SK-N-SH treated with all-trans-retinoic acid at 6 μM for 48 hours (cell line): ENCODE measurements at regions not wholly inside any gene's neighbourhood (a gene's known extent, or its start where the extent isn't known, plus 50 kb on each side); places are given as distances from the start of the nearest gene placed in this dataset.

ENCODE experiments used
- ATAC-seq: fragments of 200-7000 bp; cut with Tn5 transposase; 3 replicates; pipeline ENCODE4 v1.9.1; 2020; ENCODE audit warnings: mild to moderate bottlenecking, moderate library complexity
- ARNTL ChIP-seq: fragments of 450-650 bp; formaldehyde crosslinking; IDR thresholded peaks from 2 replicates; pipeline ENCODE4 v1.5.0; 2020; ENCODE audit warnings: low read depth, mild to moderate bottlenecking, moderate library complexity, borderline replicate concordance
- BACH2 ChIP-seq: fragments of 250-450 bp; sonication (Bioruptor Pico); IDR thresholded peaks from 2 replicates; pipeline ENCODE4 v1.9.0; 2021; ENCODE audit warnings: mild to moderate bottlenecking, borderline replicate concordance
- CREB5 ChIP-seq: fragments of 250-450 bp; sonication (Bioruptor Pico); IDR thresholded peaks from 2 replicates; pipeline ENCODE4 v1.5.1; 2020; ENCODE audit warnings: low read depth, mild to moderate bottlenecking, moderate library complexity
- CSDC2 ChIP-seq: fragments of 250-450 bp; sonication (Bioruptor Pico); IDR thresholded peaks from 2 replicates; pipeline ENCODE4 v1.5.0; 2020; ENCODE audit warnings: mild to moderate bottlenecking, moderate library complexity
- CSRNP3 ChIP-seq: fragments of 250-450 bp; sonication (Bioruptor Pico); IDR thresholded peaks from 2 replicates; pipeline ENCODE4 v1.5.1; 2021; ENCODE audit warnings: mild to moderate bottlenecking, moderate library complexity
- ESRRG ChIP-seq: fragments of 250-450 bp; sonication (Bioruptor Pico); IDR thresholded peaks from 2 replicates; pipeline ENCODE4 v1.6.1; 2021; ENCODE audit warnings: mild to moderate bottlenecking
- GLIS3 ChIP-seq: fragments of 250-450 bp; sonication (Bioruptor Pico); IDR thresholded peaks from 2 replicates; pipeline ENCODE4 v1.5.0; 2020; ENCODE audit warnings: mild to moderate bottlenecking, moderate library complexity
- OSR1 ChIP-seq: fragments of 250-450 bp; sonication (Bioruptor Pico); IDR thresholded peaks from 2 replicates; pipeline ENCODE4 v1.8.0; 2022; ENCODE audit warnings: moderate library complexity, mild to moderate bottlenecking, inconsistent platforms
- PATZ1 ChIP-seq: fragments of 250-450 bp; sonication (Bioruptor Pico); IDR thresholded peaks from 2 replicates; pipeline ENCODE4 v1.8.0; 2020; ENCODE audit warnings: mild to moderate bottlenecking, moderate library complexity, borderline replicate concordance
- POU6F1 ChIP-seq: fragments of 250-450 bp; sonication (Bioruptor Pico); IDR thresholded peaks from 2 replicates; pipeline ENCODE4 v1.8.0; 2021; ENCODE audit warnings: low read depth, mild to moderate bottlenecking, moderate library complexity, borderline replicate concordance
- PPARA ChIP-seq: fragments of 250-450 bp; sonication (Bioruptor Pico); IDR thresholded peaks from 2 replicates; pipeline ENCODE4 v1.5.0; 2020; ENCODE audit warnings: mild to moderate bottlenecking, borderline replicate concordance
- RARB ChIP-seq: fragments of 250-450 bp; sonication (Bioruptor Pico); IDR thresholded peaks from 2 replicates; pipeline ENCODE4 v1.8.0; 2021; ENCODE audit warnings: mild to moderate bottlenecking, moderate library complexity
- TSHZ2 ChIP-seq: fragments of 250-450 bp; sonication (Bioruptor Pico); IDR thresholded peaks from 2 replicates; pipeline ENCODE4 v1.5.0; 2020; ENCODE audit warnings: mild to moderate bottlenecking, moderate library complexity
- ZFP3 ChIP-seq: fragments of 250-450 bp; sonication (Bioruptor Pico); IDR thresholded peaks from 2 replicates; pipeline ENCODE4 v1.5.0; 2020; ENCODE audit warnings: mild to moderate bottlenecking, moderate library complexity
- ZNF565 ChIP-seq: fragments of 450-650 bp; formaldehyde crosslinking; conservative IDR thresholded peaks from 2 replicates; pipeline ENCODE4 v1.5.0; 2020; ENCODE audit warnings: low read depth, mild to moderate bottlenecking, moderate library complexity
- ZNF8 ChIP-seq: fragments of 450-650 bp; formaldehyde crosslinking; IDR thresholded peaks from 2 replicates; pipeline ENCODE4 v1.5.0; 2020; ENCODE audit warnings: mild to moderate bottlenecking, moderate library complexity

- no peak for ATAC-seq
- TF ChIP-seq TSHZ2, result no peak
- TF ChIP-seq RARB (CRISPR knock-in tag), result no peak
- TF ChIP-seq ESRRG (CRISPR knock-in tag), result no peak
- no peak for TF ChIP-seq ZNF8
- TF ChIP-seq ARNTL (CRISPR knock-in tag), result no peak
- TF ChIP-seq OSR1 (CRISPR knock-in tag), result no peak
- TF ChIP-seq CSDC2 (CRISPR knock-in tag), result no peak
- no peak for TF ChIP-seq POU6F1 (CRISPR knock-in tag)
- no peak for TF ChIP-seq PPARA
- no peak for TF ChIP-seq CREB5 (CRISPR knock-in tag)
- no peak for TF ChIP-seq CSRNP3 (CRISPR knock-in tag)
- TF ChIP-seq, all 23 proteins: peak for 0
Measured at GRCh38 chr4:38577462-38577861, 86.5 kb upstream of the KLF3 start.

GRCh38 chr4:38581426-38582106 is 82.4 kb upstream of the KLF3 start:
- ATAC-seq, result no peak

More at GRCh38 chr4:38581426-38582106, 82.4 kb upstream of the KLF3 start:
- TF ChIP-seq PATZ1 (CRISPR knock-in tag) (no peak), ZNF565 (CRISPR knock-in tag) (no peak), ZFP3 (CRISPR knock-in tag) (no peak), GLIS3 (no peak), PPARA (no peak), TSHZ2 (no peak), BACH2 (CRISPR knock-in tag) (no peak), CSRNP3 (CRISPR knock-in tag) (no peak), CREB5 (CRISPR knock-in tag) (no peak), CSDC2 (CRISPR knock-in tag) (no peak)
